GM12874 (cell line): ENCODE measurements at regions not wholly inside any gene's neighbourhood (a gene's known extent, or its start where the extent isn't known, plus 50 kb on each side); places are given as distances from the start of the nearest gene placed in this dataset.

Experiments
- CTCF ChIP-seq: IDR thresholded peaks from 2 replicates; pipeline ENCODE4 v1.5.1; 2011; ENCODE audit warnings: low read depth, mild to moderate bottlenecking, control low read depth, low read length, moderate library complexity; ENCODE audit not compliant: insufficient read depth

GRCh38 chr2:156748221-156748620 is 312.0 kb downstream of the GPD2 start:
- TF ChIP-seq CTCF = no peak

- TF ChIP-seq CTCF = no peak
Measured at GRCh38 chr2:156752042-156752441, 315.9 kb downstream of the GPD2 start.

- TF ChIP-seq CTCF = no peak
Measured at GRCh38 chr2:156753766-156754165, 317.6 kb downstream of the GPD2 start.

GRCh38 chr2:156756516-156756915 is 320.3 kb downstream of the GPD2 start:
- TF ChIP-seq CTCF = no peak

- TF ChIP-seq CTCF = no peak
Measured at GRCh38 chr2:156763174-156763573, 327.0 kb downstream of the GPD2 start.

- no peak for TF ChIP-seq CTCF
Measured at GRCh38 chr2:156765043-156765442, 328.9 kb downstream of the GPD2 start.

- TF ChIP-seq CTCF = no peak
Measured at GRCh38 chr2:156765450-156765849, 329.3 kb downstream of the GPD2 start.

- TF ChIP-seq CTCF = no peak
Measured at GRCh38 chr2:156769802-156770201, 333.6 kb downstream of the GPD2 start.
